Fibroblast of skin of abdomen (primary cell): ENCODE measurements at regions not wholly inside any gene's neighbourhood (a gene's known extent, or its start where the extent isn't known, plus 50 kb on each side); places are given as distances from the start of the nearest gene placed in this dataset.
"Not testable (repeated sequence)": the region's sequence is repeated elsewhere in the genome, so short reads cannot be mapped to it uniquely, and the experiment has no call there.

Source experiments
- DNase-seq: peaks from one replicate; pipeline ENCODE4 v3.0.0-alpha.2; 2013

DNA sequence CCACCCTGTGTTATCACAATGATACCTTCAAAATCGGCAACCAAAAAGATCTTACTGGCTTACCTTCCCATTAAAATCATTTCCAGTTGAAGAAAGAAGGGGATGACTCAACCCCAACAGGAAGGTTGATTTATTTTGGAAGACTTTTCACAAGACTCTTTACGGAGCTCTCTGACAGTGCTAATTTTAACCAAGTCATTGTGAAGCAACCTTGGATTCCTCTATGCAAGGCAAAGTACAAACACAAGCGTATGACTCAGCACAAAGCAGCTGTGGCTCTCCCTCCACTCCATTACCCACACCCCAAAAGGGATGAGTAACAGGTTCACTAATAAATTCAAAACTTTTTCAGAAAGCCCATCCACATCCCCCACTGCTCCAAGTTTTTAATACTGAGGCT is 213.8 kb upstream of the FGF13 start:
- peak; percentile 73 for DNase-seq

DNA sequence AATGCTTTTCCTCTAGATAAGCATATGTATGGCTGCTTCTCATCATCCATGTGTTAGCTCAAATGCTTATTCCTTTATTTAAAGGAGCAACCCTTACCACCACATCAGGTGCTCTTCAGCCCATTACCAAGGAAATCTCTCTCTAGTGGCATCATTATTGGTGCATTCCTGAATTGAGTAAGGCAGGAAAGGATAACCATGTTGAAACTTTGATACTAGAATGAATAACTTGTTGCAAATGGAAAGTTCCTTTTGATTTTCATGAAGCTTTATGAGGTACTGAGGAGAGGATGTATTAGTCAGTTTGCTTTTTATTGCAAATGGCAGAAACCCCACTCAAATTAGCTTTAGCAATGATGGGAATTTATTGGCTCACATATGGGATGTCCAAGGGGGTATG is 212.3 kb upstream of the FGF13 start:
- no peak for DNase-seq

DNA sequence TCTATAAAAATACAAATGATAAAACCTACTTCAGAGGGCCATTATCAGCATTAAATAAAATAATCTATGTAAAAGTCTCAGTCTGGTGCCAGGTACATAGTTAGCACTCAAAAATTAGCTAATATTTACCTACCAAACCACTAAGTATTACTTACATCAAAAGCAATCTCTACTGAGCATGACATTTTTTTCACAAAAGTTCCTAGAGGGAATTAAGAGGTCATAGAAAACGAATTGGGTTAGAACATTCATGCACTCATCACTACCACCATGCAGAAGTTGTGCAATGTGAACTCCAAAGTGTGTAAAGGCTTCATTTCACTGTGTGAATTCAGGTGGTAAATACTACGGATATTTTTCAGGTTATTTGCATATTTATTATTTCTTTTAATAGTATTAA is 209.5 kb upstream of the FGF13 start:
- DNase-seq = no peak

DNA sequence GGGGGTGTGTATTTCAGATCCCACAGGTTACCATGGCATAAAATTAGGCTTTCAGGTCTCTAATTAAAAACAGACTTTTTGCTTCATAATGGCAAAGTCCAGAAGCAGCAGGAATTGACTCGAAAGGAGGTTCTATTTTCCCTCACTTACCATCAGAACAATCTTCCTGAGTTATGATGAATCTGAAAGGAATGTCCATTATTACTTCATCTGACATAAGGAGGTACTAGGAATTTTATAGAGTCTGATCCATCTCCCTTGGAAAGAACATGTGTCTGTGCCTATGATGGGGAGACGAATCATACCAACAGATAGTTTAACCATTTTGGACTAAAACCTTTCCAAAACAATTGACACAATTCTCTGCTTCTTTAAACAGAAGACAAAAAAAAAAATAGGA is 206.3 kb upstream of the FGF13 start:
- DNase-seq = peak; percentile 66

DNA sequence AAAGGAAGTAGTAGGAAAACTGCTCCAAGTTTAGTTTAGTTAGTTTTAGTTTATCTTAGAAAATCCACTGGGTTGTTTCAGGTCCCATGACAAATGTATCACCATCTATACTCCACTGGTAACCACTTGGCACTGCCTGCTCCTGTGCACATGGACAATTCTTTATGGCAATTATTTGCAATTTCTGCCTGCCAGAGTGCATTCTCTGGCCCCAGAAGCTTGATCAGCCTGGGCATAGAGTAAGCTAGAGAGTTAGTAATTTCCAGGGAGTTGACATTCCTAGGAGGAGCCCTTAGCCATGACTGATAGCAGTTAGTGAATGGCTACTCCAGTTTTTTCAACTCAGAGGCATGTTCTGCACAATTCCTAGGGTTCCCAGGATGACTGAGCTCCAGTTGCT is 203.2 kb upstream of the FGF13 start:
- DNase-seq = no peak

DNA sequence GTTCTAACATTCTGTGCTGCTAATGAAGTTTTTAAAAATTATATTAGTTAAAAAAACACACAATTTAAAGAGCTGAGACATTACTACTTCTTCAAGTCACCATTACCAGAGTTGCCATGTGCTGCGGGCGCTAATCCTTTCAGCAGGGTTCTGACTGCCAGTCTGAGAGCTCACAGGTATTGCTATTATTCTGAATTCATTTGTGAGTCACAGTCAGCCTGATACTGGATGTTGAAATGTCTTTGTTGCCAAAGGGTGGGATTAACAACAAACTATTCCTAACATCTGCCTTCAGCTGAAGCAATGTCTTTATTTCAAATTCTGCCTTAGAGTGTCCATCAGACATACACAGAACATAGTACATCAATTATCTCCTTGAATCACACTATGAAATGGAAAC is 197.1 kb upstream of the FGF13 start:
- DNase-seq = no peak

DNA sequence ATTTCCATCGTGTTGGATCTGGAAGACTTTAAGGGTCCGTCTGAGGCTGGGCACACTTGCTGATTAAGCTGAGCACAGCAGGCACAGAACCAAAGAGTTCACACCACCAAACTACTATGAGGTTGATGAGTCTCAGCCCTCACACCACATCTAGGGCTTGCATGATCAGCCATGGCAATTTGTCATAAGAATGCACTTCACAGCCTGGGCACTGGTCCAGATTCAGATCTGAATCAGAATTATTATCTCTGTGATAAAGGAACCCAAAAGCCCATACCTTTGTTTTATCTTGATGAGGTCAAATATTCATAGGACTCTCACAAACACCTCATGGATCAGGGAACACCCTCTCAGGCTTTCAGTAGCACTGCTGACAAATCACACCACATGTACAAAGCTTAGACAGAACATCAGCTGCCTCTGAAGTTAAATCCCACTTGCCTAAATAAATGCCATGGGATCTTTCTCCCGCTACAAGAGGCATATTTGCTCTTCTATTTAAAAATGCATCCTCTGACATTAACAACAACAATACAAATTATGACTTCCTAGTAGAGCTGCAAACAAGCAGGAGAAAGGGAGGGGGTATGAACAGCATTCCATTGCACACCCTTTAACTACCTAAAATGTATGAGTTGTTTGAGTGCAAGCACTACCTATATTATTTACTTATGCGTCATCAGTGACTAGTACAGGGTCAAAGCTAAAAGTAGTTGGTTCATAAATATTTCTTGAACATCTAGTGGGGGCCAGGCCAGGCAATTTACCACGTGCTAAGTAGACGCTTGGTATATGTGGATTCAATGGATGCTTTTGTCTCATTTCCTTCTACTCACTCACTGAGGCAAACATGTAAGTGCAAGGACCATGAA is 186.3 kb upstream of the FGF13 start:
- DNase-seq = peak; percentile 1

DNA sequence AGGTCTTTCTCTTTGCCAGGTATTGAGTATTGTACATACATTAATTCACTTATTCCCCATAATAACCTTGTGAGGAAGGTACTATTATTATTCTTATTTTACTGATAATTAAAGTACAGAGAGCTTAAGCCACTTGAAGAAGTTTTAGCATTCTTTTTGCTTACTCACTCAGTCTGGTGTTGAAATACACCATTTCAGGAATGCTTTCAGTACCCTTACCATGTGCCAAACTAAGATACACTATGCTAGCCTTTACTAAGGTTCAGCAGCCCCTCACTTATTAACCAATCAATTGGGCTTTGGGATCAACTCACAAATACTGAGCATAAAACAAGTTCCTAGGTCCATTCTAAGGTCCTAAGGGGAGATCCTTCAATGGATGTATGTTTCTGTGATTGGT is 179.0 kb upstream of the FGF13 start:
- DNase-seq = no peak

DNA sequence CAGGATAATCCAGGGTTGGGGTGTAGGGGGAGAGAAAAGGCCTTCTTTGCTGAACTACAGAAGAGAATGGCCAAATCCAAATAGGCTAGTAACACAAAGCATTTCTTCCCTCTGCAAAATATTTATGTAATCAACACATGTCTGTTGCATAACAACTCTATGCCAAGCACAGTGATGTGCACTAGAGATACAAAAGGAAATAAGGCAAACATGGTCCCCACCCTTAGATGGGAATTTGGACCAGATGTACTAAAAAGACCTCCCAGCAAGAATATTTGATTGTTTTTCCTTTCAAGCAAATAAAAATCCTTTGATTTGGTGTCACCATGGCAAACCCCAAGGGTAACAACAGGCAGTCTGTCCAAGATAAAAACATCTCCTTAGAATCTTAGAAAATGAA is 177.6 kb upstream of the FGF13 start:
- DNase-seq = no peak

DNA sequence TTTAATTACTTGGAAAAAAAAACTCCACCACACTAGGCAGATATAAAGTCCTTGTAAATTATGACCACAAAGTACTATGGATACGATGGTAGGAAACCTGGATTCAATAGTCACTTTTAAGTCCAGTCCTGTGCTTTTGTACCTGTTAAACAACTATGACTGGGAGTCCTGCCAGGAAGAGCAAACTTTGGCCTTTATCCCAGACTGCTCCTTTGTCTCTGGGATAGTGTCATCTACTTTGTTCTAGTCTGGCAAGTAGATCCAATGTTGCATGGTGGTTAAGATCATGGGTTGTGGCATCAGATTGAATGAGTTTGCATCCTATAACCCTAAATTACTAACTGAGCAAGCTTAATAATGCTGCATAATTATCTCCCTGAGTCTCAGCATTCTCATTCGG is 175.3 kb upstream of the FGF13 start:
- no peak for DNase-seq

DNA sequence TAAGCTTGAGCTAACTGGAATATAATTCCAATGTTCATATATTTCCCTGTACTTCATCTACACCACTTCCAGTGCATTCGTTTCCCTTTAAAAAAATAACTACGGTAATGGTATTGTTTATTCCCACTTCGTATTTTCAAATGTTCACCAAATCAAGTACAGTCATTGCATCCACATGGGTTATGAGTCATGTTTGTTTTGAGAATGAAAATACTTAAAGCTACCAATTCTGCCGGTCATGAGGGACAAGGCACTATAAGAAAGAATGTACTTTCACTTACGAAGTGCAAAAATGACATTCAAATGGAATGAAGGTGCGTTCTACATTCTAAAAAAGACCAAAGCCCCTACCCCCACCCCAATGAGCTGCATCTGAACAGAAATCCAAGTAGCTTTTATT is 174.4 kb upstream of the FGF13 start:
- no peak for DNase-seq

DNA sequence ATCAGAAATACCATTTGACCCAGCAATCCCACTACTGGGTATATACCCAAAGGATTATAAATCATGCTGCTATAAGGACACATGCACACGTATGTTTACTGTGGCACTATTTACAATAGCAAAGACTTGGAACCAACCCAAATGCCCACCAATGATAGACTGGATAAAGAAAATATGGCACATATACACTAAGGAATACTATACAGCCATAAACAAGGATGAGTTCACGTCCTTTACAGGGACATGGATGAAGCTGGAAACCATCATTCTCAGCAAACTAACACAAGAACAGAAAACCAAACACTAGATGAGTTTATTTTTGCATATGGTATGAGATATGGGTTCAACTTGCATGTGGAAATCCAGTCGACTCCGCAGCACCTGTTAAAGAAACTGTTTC is 168.8 kb upstream of the FGF13 start:
- not testable (repeated sequence) for DNase-seq

DNA sequence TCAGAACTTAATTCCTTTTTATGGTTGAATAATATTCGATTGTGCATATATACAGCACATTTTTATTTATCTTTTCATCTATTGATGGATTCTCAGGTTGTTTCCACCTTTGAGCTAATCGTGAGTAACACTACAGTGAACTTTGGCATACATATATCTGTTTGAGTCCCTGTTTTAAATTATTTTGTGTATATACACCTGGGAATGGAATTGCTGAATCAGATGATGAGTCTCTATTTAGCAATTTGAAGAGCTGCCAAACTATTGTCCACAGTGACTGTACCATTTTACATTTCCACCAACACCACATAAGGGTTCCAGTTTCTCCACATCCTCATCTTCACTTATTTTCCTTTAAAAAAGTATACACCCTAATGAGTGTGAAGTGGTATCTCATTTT is 166.2 kb upstream of the FGF13 start:
- no peak for DNase-seq

DNA sequence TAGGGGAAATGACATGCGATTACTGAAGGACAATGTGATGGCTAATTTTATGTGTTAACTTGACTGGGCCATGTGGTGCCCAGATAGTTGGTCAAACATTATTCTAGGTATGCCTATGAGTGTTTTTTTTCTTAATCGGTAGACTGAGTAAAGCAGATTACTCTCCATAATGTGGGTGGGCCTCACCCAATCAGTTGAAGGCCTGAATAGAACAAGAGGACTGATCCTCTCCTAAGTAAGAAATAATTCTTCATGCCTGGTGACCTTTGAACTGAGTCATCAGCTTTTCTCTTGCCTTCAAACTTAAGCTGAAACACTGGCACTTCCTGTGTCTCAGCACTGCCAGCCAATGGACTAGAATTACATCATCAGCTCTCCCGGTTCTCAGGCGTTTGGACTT is 164.0 kb upstream of the FGF13 start:
- no peak for DNase-seq

DNA sequence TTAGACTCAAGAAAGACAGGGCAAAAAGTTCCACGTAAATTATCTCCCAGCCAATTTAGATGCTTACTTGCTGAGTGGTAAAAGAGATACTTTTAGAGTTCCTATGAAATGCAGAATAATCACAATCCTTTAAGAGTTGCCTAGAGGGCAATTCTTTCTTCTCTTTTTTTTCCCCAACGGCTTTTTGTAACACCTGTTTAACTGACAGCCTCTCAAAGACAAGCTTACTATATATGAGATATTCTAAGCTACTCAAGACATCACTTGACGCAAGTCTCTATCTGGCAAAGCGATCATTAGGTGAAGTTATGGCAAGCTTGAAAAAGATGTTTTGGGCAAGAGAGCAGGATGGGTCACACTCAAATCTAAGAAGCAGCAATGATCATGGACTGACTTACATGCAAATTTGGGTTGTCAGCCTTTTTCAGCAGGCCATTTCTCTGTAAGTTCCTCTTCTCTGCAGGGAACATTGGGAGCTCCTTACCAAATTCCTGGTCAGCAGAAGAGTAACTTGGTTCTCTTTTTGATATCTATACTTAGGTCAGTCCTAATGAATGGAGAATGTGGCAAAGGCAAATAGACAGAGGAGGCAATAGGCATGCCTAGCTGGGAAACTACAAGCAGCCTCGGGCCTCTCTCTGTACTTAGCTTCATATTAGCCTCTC is 162.9 kb upstream of the FGF13 start:
- no peak for DNase-seq

DNA sequence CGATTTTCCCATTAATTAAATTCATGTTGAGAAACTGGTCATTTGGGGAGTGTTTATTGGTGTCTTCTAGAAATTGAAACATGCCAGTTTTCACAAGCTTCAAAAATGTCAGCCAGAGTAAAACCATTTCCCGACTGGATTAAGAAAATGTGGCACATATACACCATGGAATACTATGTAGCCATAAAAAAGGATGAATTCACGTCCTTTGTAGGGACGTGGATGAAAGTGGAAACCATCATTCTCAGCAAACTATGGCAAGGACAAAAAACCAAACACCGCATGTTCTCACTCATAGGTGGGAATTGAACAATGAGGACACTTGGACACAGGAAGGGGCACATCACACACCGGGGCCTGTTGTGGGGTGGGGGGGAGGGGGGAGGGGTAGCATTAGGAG is 162.1 kb upstream of the FGF13 start:
- not testable (repeated sequence) for DNase-seq

DNA sequence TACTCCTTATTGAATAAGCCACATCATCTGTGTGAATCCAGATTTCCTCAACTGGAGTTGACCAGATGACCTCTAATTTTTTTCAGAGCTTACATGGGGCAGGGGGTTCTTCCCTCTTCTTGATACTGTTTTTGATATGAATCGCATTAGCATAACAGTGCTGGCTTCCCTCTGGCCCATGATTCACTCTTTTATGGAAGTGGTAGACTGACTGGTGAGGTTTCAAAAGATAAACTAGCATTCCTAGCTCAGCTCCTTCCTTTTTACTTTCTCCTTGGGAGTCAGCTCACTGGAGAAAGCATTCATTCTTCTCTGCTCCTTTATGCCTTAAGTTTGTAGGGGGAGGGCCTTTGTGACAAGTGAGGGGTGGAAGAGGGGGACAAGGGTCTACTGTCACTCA is 161.0 kb upstream of the FGF13 start:
- DNase-seq = no peak

DNA sequence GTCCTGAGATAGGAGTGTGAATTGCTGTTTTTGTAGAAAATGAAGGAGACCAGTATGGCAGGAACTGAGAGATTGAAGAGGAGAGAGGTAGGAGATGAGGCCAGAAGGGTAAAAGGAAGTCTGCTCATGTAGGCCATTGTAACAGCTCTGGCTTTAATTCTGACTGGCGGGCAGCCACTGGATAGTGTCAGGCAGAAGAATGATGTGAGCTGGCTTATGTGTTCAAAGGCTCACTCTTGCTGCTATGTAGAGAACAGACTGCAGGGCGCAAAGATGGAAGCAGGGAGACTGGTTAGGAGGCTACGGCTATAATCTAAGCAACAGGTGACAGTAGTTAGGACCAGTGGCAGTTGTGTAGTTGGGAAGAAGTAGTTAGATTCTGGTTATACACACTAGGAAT is 160.2 kb upstream of the FGF13 start:
- no peak for DNase-seq

DNA sequence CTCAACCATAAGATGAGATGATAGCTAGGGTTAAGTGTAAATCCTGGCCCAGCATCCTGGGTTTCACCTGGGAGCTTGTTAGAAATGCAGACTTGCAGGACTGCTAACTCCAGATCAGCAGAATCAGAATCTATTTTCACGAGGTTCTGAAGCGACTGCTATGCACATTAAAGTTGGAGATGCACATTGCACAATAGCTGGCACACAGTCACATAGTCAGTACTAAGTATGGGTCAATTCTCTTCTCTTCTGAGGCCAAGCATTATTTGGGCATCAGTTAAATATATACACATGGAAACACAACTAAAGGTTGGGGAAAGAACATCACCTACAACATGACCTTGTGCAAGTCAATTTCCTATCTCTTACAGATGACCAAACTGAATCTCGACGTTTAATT is 155.1 kb upstream of the FGF13 start:
- DNase-seq = no peak

DNA sequence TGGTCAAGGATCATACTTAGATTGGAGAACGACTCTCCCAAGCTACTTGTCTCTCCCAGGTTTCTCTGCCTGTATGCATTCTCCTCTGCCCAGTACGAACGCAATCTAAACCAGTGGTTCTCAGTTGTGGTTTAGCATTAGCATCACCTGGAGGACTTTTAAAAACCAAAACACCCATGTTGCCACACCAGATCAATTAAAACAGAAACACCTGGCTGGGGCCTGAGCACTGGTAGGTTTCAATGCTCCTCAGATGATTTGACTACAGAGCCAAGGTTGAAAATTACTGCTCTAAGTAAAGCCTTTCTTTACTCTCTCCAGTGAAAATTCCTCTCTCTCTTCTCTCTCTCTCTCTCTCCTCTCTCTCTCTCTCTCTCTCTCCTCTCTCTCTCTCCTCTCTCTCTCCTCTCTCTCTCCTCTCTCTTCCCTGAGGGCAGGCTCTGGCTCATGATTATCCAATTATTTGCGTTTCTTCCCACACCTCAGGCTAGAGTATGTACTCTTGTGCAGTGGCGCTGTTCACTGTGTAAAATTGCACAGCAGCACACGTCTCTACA is 153.7 kb upstream of the FGF13 start:
- DNase-seq = no peak

DNA sequence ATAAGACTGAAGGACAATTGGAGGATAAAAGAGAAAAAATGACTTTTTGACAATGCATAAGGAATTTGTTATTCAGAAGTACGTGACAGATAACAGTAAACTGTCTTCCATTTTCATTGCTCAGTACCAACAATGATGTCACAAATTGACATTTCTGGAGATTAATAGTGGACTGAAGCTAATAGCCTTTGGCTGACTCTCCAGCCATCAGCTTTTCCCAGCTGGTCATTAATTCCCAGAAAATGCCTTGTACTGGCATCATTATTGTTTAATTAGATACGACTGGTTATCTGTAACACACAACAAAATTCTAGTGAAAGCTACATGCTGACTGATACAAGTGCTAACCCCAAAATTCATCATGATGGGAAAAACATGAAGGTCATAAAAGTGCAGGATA is 147.9 kb upstream of the FGF13 start:
- peak; percentile 0 for DNase-seq

DNA sequence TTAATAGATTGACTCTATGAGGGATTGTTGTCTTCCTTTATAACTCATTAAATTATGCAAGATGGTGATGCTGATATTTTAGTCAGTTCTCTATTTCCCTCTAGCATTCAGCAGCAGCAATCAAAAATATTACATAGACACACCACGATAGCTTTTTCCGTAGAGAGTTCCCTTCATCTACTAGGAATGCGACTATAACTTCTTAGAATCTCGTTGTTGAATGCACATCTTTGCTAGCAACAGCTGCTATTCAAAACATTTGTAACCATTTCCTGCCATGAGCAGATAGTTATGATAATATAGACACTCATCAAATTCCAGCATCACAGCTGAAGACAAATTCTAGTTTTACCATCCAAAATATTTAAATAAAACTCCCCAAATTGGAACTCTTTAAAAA is 147.4 kb upstream of the FGF13 start:
- peak; percentile 30 for DNase-seq

DNA sequence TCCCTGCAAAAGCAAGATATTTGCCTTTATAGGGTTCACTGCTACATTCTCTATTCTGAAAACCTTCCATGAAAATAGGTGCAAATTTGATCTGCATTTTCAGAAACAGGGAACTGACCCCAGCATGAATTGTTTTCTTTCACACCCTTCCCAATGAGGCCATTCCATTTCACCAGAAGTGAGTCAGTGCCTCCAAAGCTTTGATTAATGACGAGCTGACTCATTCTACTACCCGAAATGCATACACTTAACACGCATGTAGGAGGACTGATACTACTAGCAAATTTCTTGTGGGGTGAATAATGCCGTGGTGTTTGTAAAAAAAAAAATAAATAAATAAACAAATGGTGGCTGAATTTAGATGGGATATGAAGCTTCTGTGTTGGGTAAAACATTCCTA is 146.9 kb upstream of the FGF13 start:
- DNase-seq = peak; percentile 58
